ENCODE measurements at regions not wholly inside any gene's neighbourhood (a gene's known extent, or its start where the extent isn't known, plus 50 kb on each side); places are given as distances from the start of the nearest gene placed in this dataset.

DNA sequence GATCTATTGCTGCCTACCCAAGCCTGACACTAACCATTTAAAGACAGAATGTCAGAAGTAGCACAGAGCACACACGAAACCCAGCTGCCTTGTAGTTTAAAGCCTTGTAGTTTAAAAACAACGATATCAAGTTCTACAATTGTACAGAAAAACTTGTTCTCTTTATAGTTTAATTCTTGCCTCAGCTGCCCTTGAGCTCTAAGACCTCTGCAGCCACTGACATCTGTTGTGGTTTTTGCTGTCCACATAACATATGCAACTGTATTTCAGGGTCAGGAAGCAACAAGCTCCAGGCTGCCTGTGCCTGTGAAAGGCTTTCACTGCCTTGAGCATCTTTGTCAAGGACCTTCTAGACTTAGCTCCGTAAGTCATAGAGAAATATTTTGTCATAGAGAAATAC lies 227.2 kb downstream of the SPCS3 start:
- Histone ChIP-seq H2BK120ac (ENCODE audit: low read depth, low read length, poor library complexity, severe bottlenecking) (no peak overlapping the region), H4K8ac (replicated peaks; ENCODE audit: insufficient read length, low read depth, low read length) (no peak overlapping the region), H3K4me2 (ENCODE audit: insufficient read depth, insufficient read length, low read length) (no peak overlapping the region), H3K56ac (ENCODE audit: insufficient read length, low read depth, low read length) (no peak overlapping the region), H3K4ac (ENCODE audit: low read depth, low read length) (no peak overlapping the region), H3K23ac (ENCODE audit: insufficient read length, low read depth, low read length) (no peak overlapping the region), H3K4me1 (ENCODE audit: insufficient read depth, low read length) (no peaks in the 10 kb centered on the region), H2AFZ (ENCODE audit: low read length) (no peak overlapping the region), H2BK5ac (ENCODE audit: insufficient read length, low read length) (no peak overlapping the region), H3K27me3 (ENCODE audit: insufficient read depth, low read length) (no peaks in the 10 kb centered on the region), H3K79me2 (ENCODE audit: insufficient read depth, low read length) (no peaks in the 10 kb centered on the region), H3K79me1 (ENCODE audit: insufficient read depth, low read depth, low read length, poor library complexity, severe bottlenecking) (no peaks in the 10 kb centered on the region), H2BK12ac (ENCODE audit: insufficient read length, low read depth, low read length) (no peak overlapping the region), H4K5ac (ENCODE audit: insufficient read length, low read depth, low read length) (no peak overlapping the region), H3K14ac (ENCODE audit: insufficient read depth, low read length) (no peak overlapping the region), H3K18ac (ENCODE audit: insufficient read length, low read depth, low read length) (no peak overlapping the region), H3K23me2 (ENCODE audit: insufficient read length, low read depth, low read length, poor library complexity, severe bottlenecking) (no peaks in the 10 kb centered on the region), H4K91ac (ENCODE audit: insufficient read length, low read depth, low read length) (no peak overlapping the region), H2BK15ac (ENCODE audit: low read depth, low read length) (no peak overlapping the region), H3K9ac (ENCODE audit: extremely low read depth, insufficient read length, low read length) (no peak overlapping the region), H4K20me1 (ENCODE audit: control insufficient read depth, insufficient read depth, insufficient read length) (no peaks in the 10 kb centered on the region), H2AK5ac (ENCODE audit: insufficient read length, low read length) (no peak overlapping the region), H3T11ph (ENCODE audit: low read length) (no peak overlapping the region), H2BK20ac (ENCODE audit: low read depth, low read length, poor library complexity, severe bottlenecking) (no peak overlapping the region), H3K27ac (ENCODE audit: insufficient read length, low read depth, low read length) (no peak overlapping the region), H3K9me3 (ENCODE audit: control insufficient read depth, low read depth, low read length) (no peaks in the 10 kb centered on the region)
- TF ChIP-seq, protein P1, sequence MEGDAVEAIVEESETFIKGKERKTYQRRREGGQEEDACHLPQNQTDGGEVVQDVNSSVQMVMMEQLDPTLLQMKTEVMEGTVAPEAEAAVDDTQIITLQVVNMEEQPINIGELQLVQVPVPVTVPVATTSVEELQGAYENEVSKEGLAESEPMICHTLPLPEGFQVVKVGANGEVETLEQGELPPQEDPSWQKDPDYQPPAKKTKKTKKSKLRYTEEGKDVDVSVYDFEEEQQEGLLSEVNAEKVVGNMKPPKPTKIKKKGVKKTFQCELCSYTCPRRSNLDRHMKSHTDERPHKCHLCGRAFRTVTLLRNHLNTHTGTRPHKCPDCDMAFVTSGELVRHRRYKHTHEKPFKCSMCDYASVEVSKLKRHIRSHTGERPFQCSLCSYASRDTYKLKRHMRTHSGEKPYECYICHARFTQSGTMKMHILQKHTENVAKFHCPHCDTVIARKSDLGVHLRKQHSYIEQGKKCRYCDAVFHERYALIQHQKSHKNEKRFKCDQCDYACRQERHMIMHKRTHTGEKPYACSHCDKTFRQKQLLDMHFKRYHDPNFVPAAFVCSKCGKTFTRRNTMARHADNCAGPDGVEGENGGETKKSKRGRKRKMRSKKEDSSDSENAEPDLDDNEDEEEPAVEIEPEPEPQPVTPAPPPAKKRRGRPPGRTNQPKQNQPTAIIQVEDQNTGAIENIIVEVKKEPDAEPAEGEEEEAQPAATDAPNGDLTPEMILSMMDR (conservative IDR thresholded peaks at IDR 0.05): no peak
- WGBS (ENCODE audit: extremely low coverage, insufficient read length, low lambda C conversion rate): no CpG with 5 or more reads among the region's 3 CpGs
- DNase-seq: no peak
- Mint-ChIP-seq H3K27ac (no peak overlapping the region), H3K4me1 (no peaks in the 10 kb centered on the region), H3K36me3 (ENCODE audit: insufficient read depth in 1 of 3, low read depth in 3 of 3) (no peaks in the 10 kb centered on the region), H3K27me3 (ENCODE audit: low read depth) (no peaks in the 10 kb centered on the region), H3K9me3 (no peaks in the 10 kb centered on the region), H3K4me3 (no peak overlapping the region)
